T-cell (primary cell): ENCODE measurements at regions not wholly inside any gene's neighbourhood (a gene's known extent, or its start where the extent isn't known, plus 50 kb on each side); places are given as distances from the start of the nearest gene placed in this dataset.

Source experiments
- ATAC-seq, 4 experiments: fragments of 200-7000 bp in 3 of 4; fragments of 150-1000 bp in 1 of 4; cut with Tn5 transposase; replicated peaks in 1 of 4; 1 replicate in 3 of 4; 2 replicates in 1 of 4; pipeline ENCODE4 v1.10.0; 2021; ENCODE audit warnings: moderate library complexity in 3 of 4, mild to moderate bottlenecking in 2 of 4, moderate number of reproducible peaks in 1 of 4
- CTCF ChIA-PET, 2 donors: fragments of 300-600 bp; sonication (Branson Sonifier 250); formaldehyde crosslinking; loops; one replicate each; lab custom pipeline; 2022; ENCODE audit warnings: antibody characterized with exemption in 2 of 2; lab: Charles Lee
- POLR2A ChIA-PET, 2 donors: fragments of 300-600 bp; sonication (Branson Sonifier 250); formaldehyde crosslinking; loops; one replicate each; lab custom pipeline; 2022; ENCODE audit warnings: antibody characterized with exemption in 2 of 2; lab: Charles Lee
- DNase-seq, 35 experiments: peaks; one replicate each; pipeline versions ENCODE4 v3.0.0 to v3.0.0-alpha.2; 2013 to 2023
- H3K27ac ChIP-seq: one replicate; pipeline ENCODE4 v1.5.1; 2013; ENCODE audit warnings: low read length
- H3K27me3 ChIP-seq, 2 experiments: replicated peaks in 1 of 2; 1 replicate in 1 of 2; 2 replicates in 1 of 2; pipeline versions ENCODE4 v1.6.1 to v1.7.0; 2013; ENCODE audit warnings: low read length in 1 of 2, mixed read lengths in 1 of 2; ENCODE audit not compliant: control insufficient read depth in 2 of 2, insufficient read depth in 2 of 2; ENCODE audit errors: extremely low read depth in 1 of 2
- H3K36me3 ChIP-seq, 2 donors: 1 replicate in 1 of 2; 2 replicates in 1 of 2; pipeline versions ENCODE4 v1.6.1 to v1.7.0; 2013; ENCODE audit warnings: low read length in 1 of 2; ENCODE audit not compliant: control insufficient read depth in 2 of 2, insufficient read depth in 1 of 2; ENCODE audit errors: extremely low read depth in 1 of 2
- H3K4me1 ChIP-seq, 2 experiments: 1 replicate in 1 of 2; 2 replicates in 1 of 2; pipeline versions ENCODE4 v1.6.1 to v1.7.0; 2013; ENCODE audit warnings: low read length in 2 of 2, mixed read lengths in 1 of 2; ENCODE audit not compliant: insufficient read depth in 2 of 2, control insufficient read depth in 1 of 2; ENCODE audit errors: extremely low read depth in 1 of 2
- H3K4me3 ChIP-seq, 2 donors: 1 replicate in 1 of 2; 2 replicates in 1 of 2; pipeline versions ENCODE4 v1.5.1 to v1.7.0; 2013; ENCODE audit warnings: mild to moderate bottlenecking in 2 of 2, low read length in 1 of 2, moderate library complexity in 1 of 2; ENCODE audit not compliant: control insufficient read depth in 1 of 2; ENCODE audit errors: extremely low read depth in 1 of 2
- H3K9me3 ChIP-seq: 2 replicates; pipeline ENCODE4 v1.7.0; 2013
- H3K27ac Mint-ChIP-seq, 2 donors: one replicate each; pipeline ENCODE4 v1.8.0; 2020 to 2021; ENCODE audit warnings: mild to moderate bottlenecking in 2 of 2, mixed read lengths in 2 of 2
- H3K27me3 Mint-ChIP-seq, 2 donors: one replicate each; pipeline ENCODE4 v1.8.0; 2021 to 2022; ENCODE audit warnings: mixed read lengths in 2 of 2
- H3K36me3 Mint-ChIP-seq: one replicate; pipeline ENCODE4 v1.8.0; 2021; ENCODE audit warnings: mixed read lengths
- H3K4me1 Mint-ChIP-seq, 3 donors: one replicate each; pipeline ENCODE4 v1.8.0; 2020 to 2022; ENCODE audit warnings: mixed read lengths in 3 of 3, mild to moderate bottlenecking in 1 of 3
- H3K4me3 Mint-ChIP-seq, 3 donors: one replicate each; pipeline ENCODE4 v1.8.0; 2020 to 2022; ENCODE audit warnings: mild to moderate bottlenecking in 3 of 3, mixed read lengths in 3 of 3, moderate library complexity in 3 of 3
- H3K9me3 Mint-ChIP-seq, 3 donors: one replicate each; pipeline ENCODE4 v1.8.0; 2020 to 2022; ENCODE audit warnings: mixed read lengths in 3 of 3
- WGBS: methylation state at CpG from one replicate; pipeline ENCODE4 v1.1.5; 2013; ENCODE audit warnings: missing lambda C conversion rate; ENCODE audit not compliant: insufficient coverage; 5-methylcytosine and 5-hydroxymethylcytosine counted together

GRCh38 chr12:75571204-75571603, 59.8 kb upstream of the KRR1 start:
- Histone ChIP-seq H3K9me3 (no peaks in the 10 kb centered on the region), H3K4me1 (no peaks in the 10 kb centered on the region), H3K36me3 (no peaks in the 10 kb centered on the region), H3K4me3 (no peak overlapping the region), H3K27ac (no peak overlapping the region), H3K27me3 (no peaks in the 10 kb centered on the region)
- ChIA-PET POLR2A (interaction anchor here in 1 of 2 donors (0.6 kb wide), 1 partner anchor 14 kb away, joined by 3 read pairs; no protein-coding TSS in a partner anchor), CTCF (no interaction called here)
- H3K4me3 Mint-ChIP-seq = no peak overlapping the region
- H3K36me3 Mint-ChIP-seq = no peaks in the 10 kb centered on the region
- 100% methylated on average over 1 of the region's 3 CpGs for WGBS
- peaks cover 0 to 14% of the 10 kb centered on the region in 2 donors for H3K27me3 Mint-ChIP-seq
- ATAC-seq = no peak
- H3K27ac Mint-ChIP-seq = no peak overlapping the region
- no peaks in the 10 kb centered on the region for H3K9me3 Mint-ChIP-seq
- no peaks in the 10 kb centered on the region for H3K4me1 Mint-ChIP-seq
- no peak for DNase-seq

- Histone ChIP-seq H3K4me3 (no peak overlapping the region), H3K4me1 (no peaks in the 10 kb centered on the region), H3K9me3 (no peaks in the 10 kb centered on the region), H3K27me3 (no peaks in the 10 kb centered on the region), H3K27ac (no peak overlapping the region), H3K36me3 (no peaks in the 10 kb centered on the region)
- no peak overlapping the region for H3K27ac Mint-ChIP-seq
- H3K4me3 Mint-ChIP-seq = no peak overlapping the region
- CTCF ChIA-PET = no interaction called here
- no peaks in the 10 kb centered on the region for H3K9me3 Mint-ChIP-seq
- no peaks in the 10 kb centered on the region for H3K4me1 Mint-ChIP-seq
- H3K36me3 Mint-ChIP-seq = no peaks in the 10 kb centered on the region
- POLR2A ChIA-PET = no interaction called here
- DNase-seq (no peak), ATAC-seq (no peak)
- peaks cover 4 to 16% of the 10 kb centered on the region in 2 donors for H3K27me3 Mint-ChIP-seq
- WGBS = no CpG with 5 or more reads among the region's 3 CpGs
Observed at GRCh38 chr12:75568801-75569200, 57.4 kb upstream of the KRR1 start.

GRCh38 chr12:75568393-75568792, 57.0 kb upstream of the KRR1 start:
- ChIA-PET CTCF (no interaction called here), POLR2A (no interaction called here)

GRCh38 chr12:75565795-75566194, 54.4 kb upstream of the KRR1 start:
- no peaks in the 10 kb centered on the region for H3K36me3 Mint-ChIP-seq
- Histone ChIP-seq H3K9me3 (no peaks in the 10 kb centered on the region), H3K27me3 (no peaks in the 10 kb centered on the region), H3K4me1 (no peaks in the 10 kb centered on the region), H3K4me3 (no peak overlapping the region), H3K36me3 (no peaks in the 10 kb centered on the region), H3K27ac (no peak overlapping the region)
- CTCF ChIA-PET = no interaction called here
- DNase-seq (no peak), ATAC-seq (no peak)
- H3K4me1 Mint-ChIP-seq = no peaks in the 10 kb centered on the region
- H3K4me3 Mint-ChIP-seq = no peak overlapping the region
- no peaks in the 10 kb centered on the region for H3K9me3 Mint-ChIP-seq
- no CpG with 5 or more reads among the region's 3 CpGs for WGBS
- peaks cover 18 to 24% of the 10 kb centered on the region in 2 donors for H3K27me3 Mint-ChIP-seq
- no peak overlapping the region for H3K27ac Mint-ChIP-seq
- POLR2A ChIA-PET = interaction anchor here in 1 of 2 donors (0.6 to 0.7 kb wide), 2 partner anchors 172 to 182 kb away, joined by 3 to 6 read pairs; no protein-coding TSS in a partner anchor

More at GRCh38 chr12:75568393-75568792, 57.0 kb upstream of the KRR1 start:
- DNase-seq (no peak), ATAC-seq (no peak)
- Histone ChIP-seq H3K4me1 (no peaks in the 10 kb centered on the region), H3K27ac (no peak overlapping the region), H3K4me3 (no peak overlapping the region), H3K36me3 (no peaks in the 10 kb centered on the region), H3K27me3 (no peaks in the 10 kb centered on the region), H3K9me3 (no peaks in the 10 kb centered on the region)
- no peaks in the 10 kb centered on the region for H3K4me1 Mint-ChIP-seq
- peaks cover 4 to 16% of the 10 kb centered on the region in 2 donors for H3K27me3 Mint-ChIP-seq
- H3K36me3 Mint-ChIP-seq = no peaks in the 10 kb centered on the region
- no peak overlapping the region for H3K4me3 Mint-ChIP-seq
- 100% methylated on average over 2 of the region's 4 CpGs for WGBS
- no peak overlapping the region for H3K27ac Mint-ChIP-seq
- H3K9me3 Mint-ChIP-seq = no peaks in the 10 kb centered on the region

- DNase-seq = no peak
- H3K4me3 ChIP-seq = no peak overlapping the region
- H3K4me1 ChIP-seq = no peaks in the 10 kb centered on the region
- Mint-ChIP-seq H3K4me3 (no peak overlapping the region), H3K27ac (no peak overlapping the region), H3K27me3 (peaks cover 21 to 24% of the 10 kb centered on the region in 2 donors), H3K9me3 (no peaks in the 10 kb centered on the region), H3K4me1 (no peaks in the 10 kb centered on the region), H3K36me3 (no peaks in the 10 kb centered on the region)
- H3K27me3 ChIP-seq = no peaks in the 10 kb centered on the region
- ATAC-seq = no peak
- H3K9me3 ChIP-seq = no peaks in the 10 kb centered on the region
- H3K27ac ChIP-seq = no peak overlapping the region
- ChIA-PET CTCF (interaction anchor here in 1 of 2 donors (0.7 kb wide), 1 partner anchor 26 kb away, joined by 4 read pairs; no protein-coding TSS in a partner anchor), POLR2A (interaction anchor here in 1 of 2 donors (0.7 kb wide), 1 partner anchor 181 kb away, joined by 3 read pairs; no protein-coding TSS in a partner anchor)
- H3K36me3 ChIP-seq = no peaks in the 10 kb centered on the region
- 94% methylated on average over 2 of the region's 4 CpGs for WGBS
Observed at GRCh38 chr12:75564852-75565251, 53.4 kb upstream of the KRR1 start.

- CTCF ChIA-PET = interaction anchor here in 1 of 2 donors (0.6 to 0.7 kb wide), 3 partner anchors 26 to 1115 kb away, joined by 3 to 4 read pairs (median 3); no protein-coding TSS in a partner anchor
- Mint-ChIP-seq H3K4me1 (no peaks in the 10 kb centered on the region), H3K36me3 (no peaks in the 10 kb centered on the region), H3K4me3 (no peak overlapping the region), H3K27ac (no peak overlapping the region), H3K27me3 (peaks cover 21 to 24% of the 10 kb centered on the region in 2 donors), H3K9me3 (no peaks in the 10 kb centered on the region)
- no CpG with 5 or more reads among the region's 2 CpGs for WGBS
- H3K36me3 ChIP-seq = no peaks in the 10 kb centered on the region
- POLR2A ChIA-PET = no interaction called here
- no peaks in the 10 kb centered on the region for H3K4me1 ChIP-seq
- H3K4me3 ChIP-seq = no peak overlapping the region
- no peak overlapping the region for H3K27ac ChIP-seq
- no peak for ATAC-seq
- DNase-seq = no peak
- H3K27me3 ChIP-seq = no peaks in the 10 kb centered on the region
- H3K9me3 ChIP-seq = no peaks in the 10 kb centered on the region
Observed at GRCh38 chr12:75564398-75564797, 53.0 kb upstream of the KRR1 start.
